Suprapubic skin (tissue), 4 donors: ENCODE measurements at regions not wholly inside any gene's neighbourhood (a gene's known extent, or its start where the extent isn't known, plus 50 kb on each side); places are given as distances from the start of the nearest gene placed in this dataset.

Experiments used
- DNase-seq, 2 donors: peaks; one replicate each; pipeline ENCODE4 v3.0.0-alpha.2; 2019; ENCODE audit warnings: low spot score in 2 of 2
- H3K27ac ChIP-seq: fragments of 200-600 bp; sonication (generic); one replicate; pipeline ENCODE4 v1.5.1; 2019
- H3K27me3 ChIP-seq: fragments of 200-600 bp; sonication (generic); one replicate; pipeline ENCODE4 v1.5.1; 2019
- H3K36me3 ChIP-seq: fragments of 200-600 bp; sonication (generic); one replicate; pipeline ENCODE4 v1.5.1; 2019
- H3K4me1 ChIP-seq: fragments of 200-600 bp; sonication (generic); one replicate; pipeline ENCODE4 v1.5.1; 2019
- H3K4me3 ChIP-seq: fragments of 200-600 bp; sonication (generic); one replicate; pipeline ENCODE4 v1.5.1; 2019; ENCODE audit warnings: mild to moderate bottlenecking
- H3K9me3 ChIP-seq: fragments of 200-600 bp; sonication (generic); one replicate; pipeline ENCODE4 v1.5.1; 2019
- EP300 ChIP-seq: sonication (generic); formaldehyde crosslinking; IDR thresholded peaks from one replicate; pipeline ENCODE4 v1.6.1; 2017; ENCODE audit warnings: antibody characterized with exemption
- POLR2A ChIP-seq, 2 donors: fragments of 450-650 bp; IDR thresholded peaks; one replicate each; pipeline ENCODE4 v1.6.1; 2017; ENCODE audit warnings: antibody characterized with exemption in 2 of 2, mild to moderate bottlenecking in 2 of 2, moderate library complexity in 2 of 2
- POLR2AphosphoS5 ChIP-seq, 3 donors: sonication (generic); formaldehyde crosslinking; IDR thresholded peaks; one replicate each; pipeline ENCODE4 v1.6.1; 2017; ENCODE audit warnings: antibody characterized with exemption in 3 of 3
- WGBS: methylation state at CpG from one replicate; pipeline ENCODE4 v1.1.5; 2018; 5-methylcytosine and 5-hydroxymethylcytosine counted together
- TF ChIP-seq, protein P1 (sequence below), 2 donors: fragments of 200-600 bp in 1 of 2; fragments of 450-650 bp in 1 of 2; sonication (generic) in 1 of 2; IDR thresholded peaks; one replicate each; pipeline ENCODE4 v1.5.1; 2016 to 2019; ENCODE audit warnings: antibody characterized with exemption in 2 of 2, mild to moderate bottlenecking in 1 of 2, moderate library complexity in 1 of 2

DNA sequence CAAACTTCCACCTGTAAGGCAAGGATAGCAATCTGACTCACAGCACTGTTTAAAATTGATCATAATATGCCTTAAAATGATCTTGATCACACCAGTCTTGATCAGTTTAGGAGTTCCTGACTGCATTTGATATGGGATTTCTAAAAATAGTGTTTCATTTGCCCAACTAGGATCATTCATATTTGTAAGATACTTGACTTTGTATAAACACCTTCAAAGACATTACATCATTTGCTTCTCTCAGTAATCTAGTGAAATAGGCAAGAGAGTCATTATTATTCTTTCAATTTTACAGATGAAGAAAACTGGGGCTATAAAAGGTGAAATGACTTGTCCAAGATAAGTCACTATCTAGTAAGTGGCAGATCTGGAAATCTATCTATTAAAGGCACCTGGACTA, 521.1 kb downstream of the GATA3 start:
- Histone ChIP-seq H3K36me3 (no peaks in the 10 kb centered on the region), H3K4me3 (no peak overlapping the region), H3K4me1 (no peaks in the 10 kb centered on the region), H3K27ac (no peak overlapping the region), H3K9me3 (no peaks in the 10 kb centered on the region), H3K27me3 (no peaks in the 10 kb centered on the region)
- TF ChIP-seq EP300 = no peak
- TF ChIP-seq POLR2A (IDR thresholded peaks at IDR 0.05) = no peak
- TF ChIP-seq POLR2AphosphoS5 (IDR thresholded peaks at IDR 0.05) = no peak
- TF ChIP-seq, protein P1, sequence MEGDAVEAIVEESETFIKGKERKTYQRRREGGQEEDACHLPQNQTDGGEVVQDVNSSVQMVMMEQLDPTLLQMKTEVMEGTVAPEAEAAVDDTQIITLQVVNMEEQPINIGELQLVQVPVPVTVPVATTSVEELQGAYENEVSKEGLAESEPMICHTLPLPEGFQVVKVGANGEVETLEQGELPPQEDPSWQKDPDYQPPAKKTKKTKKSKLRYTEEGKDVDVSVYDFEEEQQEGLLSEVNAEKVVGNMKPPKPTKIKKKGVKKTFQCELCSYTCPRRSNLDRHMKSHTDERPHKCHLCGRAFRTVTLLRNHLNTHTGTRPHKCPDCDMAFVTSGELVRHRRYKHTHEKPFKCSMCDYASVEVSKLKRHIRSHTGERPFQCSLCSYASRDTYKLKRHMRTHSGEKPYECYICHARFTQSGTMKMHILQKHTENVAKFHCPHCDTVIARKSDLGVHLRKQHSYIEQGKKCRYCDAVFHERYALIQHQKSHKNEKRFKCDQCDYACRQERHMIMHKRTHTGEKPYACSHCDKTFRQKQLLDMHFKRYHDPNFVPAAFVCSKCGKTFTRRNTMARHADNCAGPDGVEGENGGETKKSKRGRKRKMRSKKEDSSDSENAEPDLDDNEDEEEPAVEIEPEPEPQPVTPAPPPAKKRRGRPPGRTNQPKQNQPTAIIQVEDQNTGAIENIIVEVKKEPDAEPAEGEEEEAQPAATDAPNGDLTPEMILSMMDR (IDR thresholded peaks at IDR 0.05) = no peak
- DNase-seq = no peak

DNA sequence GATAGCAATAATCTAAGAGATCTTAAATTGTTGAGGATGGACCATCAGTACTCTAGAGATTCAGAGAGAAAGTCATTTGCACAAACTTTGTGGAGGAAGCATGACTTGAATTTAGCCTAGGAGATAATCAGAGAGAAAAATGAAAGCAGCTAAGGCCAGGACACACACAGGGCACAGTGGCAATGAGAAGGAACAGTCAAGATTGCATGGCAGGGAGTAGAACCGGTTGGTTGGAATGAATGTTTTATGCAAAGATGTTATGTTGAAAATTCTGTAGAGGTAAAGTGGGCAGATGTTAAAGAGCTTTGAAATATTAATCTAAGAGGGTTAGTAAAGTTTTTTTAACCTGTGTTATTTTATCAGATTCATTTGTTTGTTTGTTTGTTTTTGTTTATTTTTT, 521.8 kb downstream of the GATA3 start:
- TF ChIP-seq, protein P1 (IDR thresholded peaks at IDR 0.05) = no peak
- TF ChIP-seq POLR2AphosphoS5 (IDR thresholded peaks at IDR 0.05) (no peak), EP300 (no peak), POLR2A (IDR thresholded peaks at IDR 0.05) (no peak)
- no peaks in the 10 kb centered on the region for H3K27me3 ChIP-seq
- H3K4me1 ChIP-seq = peaks cover 2% of the 10 kb centered on the region
- no peak for DNase-seq
- H3K4me3 ChIP-seq = no peak overlapping the region
- no peak overlapping the region for H3K27ac ChIP-seq
- WGBS = 82% methylated on average over 1 of the region's 1 CpG
- H3K36me3 ChIP-seq = no peaks in the 10 kb centered on the region
- no peaks in the 10 kb centered on the region for H3K9me3 ChIP-seq

DNA sequence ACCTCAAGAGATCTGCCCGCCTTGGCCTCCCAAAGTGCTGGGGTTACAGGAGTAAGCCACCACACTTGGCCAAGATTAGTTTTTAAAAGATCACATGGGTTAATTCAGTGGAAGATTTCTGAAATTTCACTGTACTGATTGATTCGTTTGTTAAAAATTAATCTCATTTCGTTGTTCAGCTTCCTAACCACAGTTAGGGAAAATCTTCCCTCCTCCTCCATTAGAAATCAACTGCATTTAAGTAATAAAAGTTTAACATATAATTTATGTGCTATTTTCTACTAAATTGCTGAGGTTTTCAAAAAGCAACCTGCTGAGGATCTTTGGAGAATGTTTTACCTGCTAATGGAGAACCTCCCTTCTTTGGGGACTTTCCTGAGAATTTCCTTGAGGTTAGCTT, 522.4 kb downstream of the GATA3 start:
- TF ChIP-seq, protein P1 (IDR thresholded peaks at IDR 0.05) = no peak
- TF ChIP-seq EP300 (no peak), POLR2AphosphoS5 (IDR thresholded peaks at IDR 0.05) (no peak), POLR2A (IDR thresholded peaks at IDR 0.05) (no peak)
- DNase-seq = no peak
- no peaks in the 10 kb centered on the region for H3K9me3 ChIP-seq
- no peak overlapping the region for H3K27ac ChIP-seq
- H3K4me3 ChIP-seq = no peak overlapping the region
- no peaks in the 10 kb centered on the region for H3K27me3 ChIP-seq
- peaks cover 8% of the 10 kb centered on the region for H3K4me1 ChIP-seq
- WGBS = 79% methylated on average over 3 of the region's 3 CpGs
- H3K36me3 ChIP-seq = no peaks in the 10 kb centered on the region

DNA sequence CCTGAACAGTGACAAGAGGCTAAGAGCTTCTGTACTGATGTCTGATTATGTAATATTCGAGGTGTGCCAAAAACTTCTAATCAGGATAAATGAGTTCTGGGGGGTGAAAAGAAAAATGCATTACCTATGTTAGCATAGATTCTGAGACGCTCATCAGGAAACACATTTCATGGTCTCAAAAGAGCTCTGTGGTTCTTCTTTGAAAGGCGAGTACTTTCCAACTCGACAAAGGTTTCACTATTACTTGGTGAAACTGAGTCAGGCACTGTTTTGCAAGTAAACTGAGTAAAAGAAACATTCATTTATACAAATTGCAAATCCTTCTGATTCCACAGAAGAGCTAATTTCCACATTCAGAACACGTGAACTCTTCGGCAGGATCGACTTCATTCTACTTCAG, 523.2 kb downstream of the GATA3 start:
- Histone ChIP-seq H3K36me3 (no peaks in the 10 kb centered on the region), H3K9me3 (no peaks in the 10 kb centered on the region), H3K4me1 (peaks cover 8% of the 10 kb centered on the region), H3K4me3 (no peak overlapping the region), H3K27me3 (no peaks in the 10 kb centered on the region), H3K27ac (no peak overlapping the region)
- no peak for DNase-seq
- no peak for TF ChIP-seq POLR2A (IDR thresholded peaks at IDR 0.05)
- no peak for TF ChIP-seq POLR2AphosphoS5 (IDR thresholded peaks at IDR 0.05)
- no peak for TF ChIP-seq EP300
- TF ChIP-seq, protein P1 (IDR thresholded peaks at IDR 0.05) = no peak
- WGBS = 83% methylated on average over 7 of the region's 7 CpGs

DNA sequence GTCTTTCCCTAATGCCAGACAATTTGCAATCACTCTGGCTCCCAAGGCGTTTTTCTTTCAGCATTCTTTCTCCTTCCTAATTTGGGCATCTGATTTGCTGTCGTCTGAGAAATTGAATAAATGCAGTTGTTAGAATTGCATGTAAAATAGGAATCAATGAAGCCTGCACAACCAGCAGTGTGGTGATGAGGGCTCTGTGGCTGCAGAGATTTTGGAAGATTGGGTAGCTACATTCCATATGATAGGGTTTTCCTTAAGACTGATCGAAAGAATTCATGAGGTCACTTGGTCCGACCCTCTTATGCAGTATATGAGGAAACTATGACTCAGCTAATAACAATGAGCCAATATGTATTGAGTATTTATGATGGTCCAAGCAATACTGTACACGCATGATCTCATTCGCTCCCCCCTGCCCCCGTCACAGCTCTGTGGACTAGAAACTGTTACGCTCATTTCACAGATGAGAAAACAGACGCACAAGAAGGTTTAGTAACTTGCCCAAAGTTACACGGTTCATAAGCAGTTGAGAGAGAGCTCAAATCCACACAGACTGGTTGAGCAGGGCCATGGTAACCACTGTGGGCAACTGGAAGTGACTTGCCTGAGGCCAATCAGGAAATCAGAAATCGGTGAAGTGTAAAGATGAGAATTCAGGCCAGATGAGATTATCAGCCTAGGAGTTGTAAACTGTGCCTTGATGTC, 527.2 kb downstream of the GATA3 start:
- 61% methylated on average over 11 of the region's 11 CpGs for WGBS
- no peaks in the 10 kb centered on the region for H3K9me3 ChIP-seq
- no peak overlapping the region for H3K4me3 ChIP-seq
- TF ChIP-seq POLR2AphosphoS5 (IDR thresholded peaks at IDR 0.05) = no peak
- no peak for TF ChIP-seq EP300
- no peak for TF ChIP-seq POLR2A (IDR thresholded peaks at IDR 0.05)
- TF ChIP-seq, protein P1 (IDR thresholded peaks at IDR 0.05) = no peak
- DNase-seq = no peak
- H3K27ac ChIP-seq = no peak overlapping the region
- no peaks in the 10 kb centered on the region for H3K27me3 ChIP-seq
- no peaks in the 10 kb centered on the region for H3K36me3 ChIP-seq
- peaks cover 13% of the 10 kb centered on the region for H3K4me1 ChIP-seq
